Heart left ventricle (tissue), 13 donors: ENCODE measurements at regions not wholly inside any gene's neighbourhood (a gene's known extent, or its start where the extent isn't known, plus 50 kb on each side); places are given as distances from the start of the nearest gene placed in this dataset.

Source experiments
- CTCF ChIP-seq, 12 donors: fragments of 200-600 bp; sonication (generic) in 4 of 12; IDR thresholded peaks; one replicate each; pipeline versions ENCODE4 v1.5.0 to v1.8.0; 2018 to 2022; ENCODE audit warnings: antibody characterized with exemption in 12 of 12, mild to moderate bottlenecking in 5 of 12
- POLR2A ChIP-seq, 2 donors: fragments of 450-650 bp; IDR thresholded peaks; one replicate each; pipeline ENCODE4 v1.6.1; 2017; ENCODE audit warnings: antibody characterized with exemption in 2 of 2, mild to moderate bottlenecking in 2 of 2, moderate library complexity in 2 of 2
- donor health status: ischemic (EF 13 %, LVEDD 7.1; RV severe dilation, severe dysfunction).
- donor health status: DM: no; HTN: yes; CAD: no.
- donor health status: DM: no; HTN: no; CAD: no.
- donor health status: ischemic (EF 25% LVEDD 6.9; RV normal size, moderate dysfunction).
- donor health status: ischemic (EF 25% LVEDD 5.7; RV mildly dilated, moderate dysfunction).
- donor health status: ischemic (EF 35%, LVEDD 5.7; RV mildly dilated, moderate dysfunction).
- donor health status: nonischemic (EF 11% LVEDD 7.7; RV severe dilation, severe dysfunction).
- donor health status: DM: yes; HTN: yes; CAD: no.
- donor health status: PGD.
- donor health status: ischemic (EF 29% LVEDD 5.4; RV normal size, mild dysfunction).
- donor health status: nonischemic (EF 23%, LVEDD 6.1; RV moderate dilation, normal function).

- TF ChIP-seq CTCF (IDR thresholded peaks at IDR 0.05): no peak
- TF ChIP-seq POLR2A (IDR thresholded peaks at IDR 0.05): no peak
Observed at GRCh38 chr3:69458803-69459365, 73.0 kb upstream of the FRMD4B start.
